HG03354 (cell line): ENCODE measurements at regions not wholly inside any gene's neighbourhood (a gene's known extent, or its start where the extent isn't known, plus 50 kb on each side); places are given as distances from the start of the nearest gene placed in this dataset.
"Not testable (repeated sequence)": the region's sequence is repeated elsewhere in the genome, so short reads cannot be mapped to it uniquely, and the experiment has no call there.

ENCODE experiments used
- ATAC-seq: cut with Tn5 transposase; IDR thresholded peaks from one replicate; pipeline ENCODE4 v1.9.1; 2021; ENCODE audit warnings: mild to moderate bottlenecking; ENCODE audit not compliant: unreplicated experiment, poor library complexity, severe bottlenecking

- no peak for ATAC-seq
These were observed 197.7 kb downstream of the AASDHPPT start for GRCh38 chr11:106275151-106275550.

- ATAC-seq, result no peak
These were observed 198.7 kb downstream of the AASDHPPT start for GRCh38 chr11:106276126-106276525.

GRCh38 chr11:106276859-106277436 is 199.5 kb downstream of the AASDHPPT start:
- no peak for ATAC-seq

GRCh38 chr11:106277484-106277883 is 200.0 kb downstream of the AASDHPPT start:
- ATAC-seq, result no peak

- ATAC-seq, result no peak
These were observed 200.9 kb downstream of the AASDHPPT start for GRCh38 chr11:106278391-106278790.

GRCh38 chr11:106280036-106280435 is 202.6 kb downstream of the AASDHPPT start:
- ATAC-seq, result no peak

GRCh38 chr11:106281455-106282173 is 204.2 kb downstream of the AASDHPPT start:
- ATAC-seq, result no peak

- ATAC-seq, result no peak
These were observed 209.5 kb downstream of the AASDHPPT start for GRCh38 chr11:106286881-106287504.

- no peak for ATAC-seq
These were observed 210.6 kb downstream of the AASDHPPT start for GRCh38 chr11:106288057-106288456.

- no peak for ATAC-seq
These were observed 211.4 kb downstream of the AASDHPPT start for GRCh38 chr11:106288822-106289387.

- ATAC-seq, result no peak
These were observed 215.1 kb downstream of the AASDHPPT start for GRCh38 chr11:106292526-106292925.

GRCh38 chr11:106295974-106296373 is 218.5 kb downstream of the AASDHPPT start:
- ATAC-seq, result no peak

- no peak for ATAC-seq
These were observed 225.0 kb downstream of the AASDHPPT start for GRCh38 chr11:106302416-106302815.

GRCh38 chr11:106304274-106304673 is 226.8 kb downstream of the AASDHPPT start:
- no peak for ATAC-seq

GRCh38 chr11:106305458-106305857 is 228.0 kb downstream of the AASDHPPT start:
- no peak for ATAC-seq

- no peak for ATAC-seq
These were observed 229.5 kb downstream of the AASDHPPT start for GRCh38 chr11:106306942-106307341.

- ATAC-seq, result no peak
These were observed 231.7 kb downstream of the AASDHPPT start for GRCh38 chr11:106309070-106309684.

GRCh38 chr11:106311531-106312230 is 234.2 kb downstream of the AASDHPPT start:
- no peak for ATAC-seq

- ATAC-seq, result not testable (repeated sequence)
These were observed 239.8 kb downstream of the AASDHPPT start for GRCh38 chr11:106317208-106317773.
